ENCODE measurements at regions not wholly inside any gene's neighbourhood (a gene's known extent, or its start where the extent isn't known, plus 50 kb on each side); places are given as distances from the start of the nearest gene placed in this dataset.
"Not testable (repeated sequence)": the region's sequence is repeated elsewhere in the genome, so short reads cannot be mapped to it uniquely, and the experiment has no call there.

GRCh38 chr1:38776466-38777065 lies 83.0 kb downstream of the RRAGC start:
- H3K9ac ChIP-seq (ENCODE audit: low read depth, low read length), result no peak overlapping the region
- H3K4me1 ChIP-seq (ENCODE audit: control insufficient read depth, insufficient read depth, low read length), result no peaks in the 10 kb centered on the region
- H3K4me3 ChIP-seq (ENCODE audit: low read length), result no peak overlapping the region
- H3K9me3 ChIP-seq (replicated peaks; ENCODE audit: low read length), result no peaks in the 10 kb centered on the region
- peaks cover 11% of the 10 kb centered on the region for H3K27me3 ChIP-seq (ENCODE audit: control insufficient read depth, insufficient read depth, low read length)
- H3K4me2 ChIP-seq (ENCODE audit: low read length), result no peak overlapping the region
- H3K36me3 ChIP-seq (ENCODE audit: insufficient read depth, low read length), result no peaks in the 10 kb centered on the region

- Histone ChIP-seq H3K9me3 (replicated peaks; ENCODE audit: low read length) (no peaks in the 10 kb centered on the region), H3K4me2 (ENCODE audit: low read length) (no peak overlapping the region), H3K27me3 (ENCODE audit: control insufficient read depth, insufficient read depth, low read length) (peaks cover 8% of the 10 kb centered on the region)
These were observed 84.3 kb downstream of the RRAGC start for GRCh38 chr1:38775175-38775845.

GRCh38 chr1:38773483-38773882 lies 86.1 kb downstream of the RRAGC start:
- Histone ChIP-seq H3K9ac (ENCODE audit: low read depth, low read length) (no peak overlapping the region), H3K4me2 (ENCODE audit: low read length) (no peak overlapping the region), H3K9me3 (replicated peaks; ENCODE audit: low read length) (no peaks in the 10 kb centered on the region), H3K4me1 (ENCODE audit: control insufficient read depth, insufficient read depth, low read length) (no peaks in the 10 kb centered on the region), H3K36me3 (ENCODE audit: insufficient read depth, low read length) (no peaks in the 10 kb centered on the region), H3K4me3 (ENCODE audit: low read length) (no peak overlapping the region), H3K27me3 (ENCODE audit: control insufficient read depth, insufficient read depth, low read length) (peaks cover 6% of the 10 kb centered on the region)

More at GRCh38 chr1:38775175-38775845, 84.3 kb downstream of the RRAGC start:
- H3K9ac ChIP-seq (ENCODE audit: low read depth, low read length), result no peak overlapping the region
- no peaks in the 10 kb centered on the region for H3K36me3 ChIP-seq (ENCODE audit: insufficient read depth, low read length)
- H3K4me1 ChIP-seq (ENCODE audit: control insufficient read depth, insufficient read depth, low read length), result no peaks in the 10 kb centered on the region
- H3K4me3 ChIP-seq (ENCODE audit: low read length), result no peak overlapping the region

- Histone ChIP-seq H3K9me3 (replicated peaks; ENCODE audit: low read length) (no peaks in the 10 kb centered on the region), H3K27me3 (ENCODE audit: control insufficient read depth, insufficient read depth, low read length) (peaks cover under 1% of the 10 kb centered on the region), H3K4me1 (ENCODE audit: control insufficient read depth, insufficient read depth, low read length) (no peaks in the 10 kb centered on the region), H3K4me3 (ENCODE audit: low read length) (no peak overlapping the region), H3K36me3 (ENCODE audit: insufficient read depth, low read length) (no peaks in the 10 kb centered on the region), H3K4me2 (ENCODE audit: low read length) (no peak overlapping the region), H3K9ac (ENCODE audit: low read depth, low read length) (no peak overlapping the region)
These were observed 86.6 kb downstream of the RRAGC start for GRCh38 chr1:38772953-38773352.

GRCh38 chr1:38772026-38772425 lies 87.5 kb downstream of the RRAGC start:
- Histone ChIP-seq H3K27me3 (ENCODE audit: control insufficient read depth, insufficient read depth, low read length) (no peaks in the 10 kb centered on the region), H3K36me3 (ENCODE audit: insufficient read depth, low read length) (no peaks in the 10 kb centered on the region), H3K4me2 (ENCODE audit: low read length) (no peak overlapping the region), H3K4me1 (ENCODE audit: control insufficient read depth, insufficient read depth, low read length) (no peaks in the 10 kb centered on the region), H3K4me3 (ENCODE audit: low read length) (no peak overlapping the region), H3K9ac (ENCODE audit: low read depth, low read length) (no peak overlapping the region), H3K9me3 (replicated peaks; ENCODE audit: low read length) (no peaks in the 10 kb centered on the region)

DNA sequence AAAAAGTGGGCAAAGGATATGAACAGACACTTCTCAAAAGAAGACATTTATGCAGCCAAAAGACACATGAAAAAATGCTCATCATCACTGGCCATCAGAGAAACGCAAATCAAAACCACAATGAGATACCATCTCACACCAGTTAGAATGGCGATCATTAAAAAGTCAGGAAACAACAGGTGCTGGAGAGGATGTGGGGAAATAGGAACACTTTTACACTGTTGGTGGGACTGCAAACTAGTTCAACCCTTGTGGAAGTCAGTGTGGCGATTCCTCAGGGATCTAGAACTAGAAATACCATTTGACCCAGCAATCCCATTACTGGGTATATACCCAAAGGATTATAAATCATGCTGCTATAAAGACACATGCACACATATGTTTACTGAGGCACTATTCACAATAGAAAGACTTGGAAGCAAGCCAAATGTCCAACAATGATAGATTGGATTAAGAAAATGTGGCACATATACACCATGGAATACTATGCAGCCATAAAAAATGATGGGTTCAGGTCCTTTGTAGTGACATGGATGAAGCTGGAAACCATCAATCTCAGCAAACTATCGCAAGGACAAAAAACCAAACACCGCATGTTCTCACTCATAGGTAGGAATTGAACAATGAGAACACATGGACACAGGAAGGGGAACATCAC lies 88.9 kb downstream of the RRAGC start:
- H3K27me3 ChIP-seq (ENCODE audit: control insufficient read depth, insufficient read depth, low read length); H3K4me3 ChIP-seq (ENCODE audit: low read length); H3K9me3 ChIP-seq (replicated peaks; ENCODE audit: low read length); H3K4me2 ChIP-seq (ENCODE audit: low read length); H3K4me1 ChIP-seq (ENCODE audit: control insufficient read depth, insufficient read depth, low read length); H3K9ac ChIP-seq (ENCODE audit: low read depth, low read length); H3K36me3 ChIP-seq (ENCODE audit: insufficient read depth, low read length): not testable (repeated sequence)

DNA sequence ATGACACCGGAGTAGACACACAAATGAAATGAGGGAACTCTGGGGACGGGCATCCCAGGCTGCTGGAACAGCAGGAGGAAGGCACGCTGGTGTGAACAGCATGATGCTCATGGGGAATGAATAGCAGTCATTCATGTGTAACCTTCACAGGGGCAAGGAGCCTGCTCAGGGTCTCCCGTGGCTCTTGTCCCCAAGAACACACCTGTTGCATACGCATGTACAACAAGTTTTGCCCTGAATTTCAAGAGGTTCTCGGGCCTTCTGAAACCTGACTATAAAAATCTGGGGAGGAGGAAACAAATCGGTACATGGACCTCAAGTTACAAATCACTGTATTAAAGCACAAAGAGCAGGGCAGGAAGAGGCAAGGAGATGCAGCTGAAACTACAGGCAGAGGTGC lies 93.4 kb downstream of the RRAGC start:
- no peaks in the 10 kb centered on the region for H3K27me3 ChIP-seq (ENCODE audit: control insufficient read depth, insufficient read depth, low read length)
- H3K9ac ChIP-seq (ENCODE audit: low read depth, low read length), result no peak overlapping the region
- H3K36me3 ChIP-seq (ENCODE audit: insufficient read depth, low read length), result no peaks in the 10 kb centered on the region
- H3K4me3 ChIP-seq (ENCODE audit: low read length), result no peak overlapping the region
- H3K9me3 ChIP-seq (replicated peaks; ENCODE audit: low read length), result no peaks in the 10 kb centered on the region
- no peaks in the 10 kb centered on the region for H3K4me1 ChIP-seq (ENCODE audit: control insufficient read depth, insufficient read depth, low read length)
- H3K4me2 ChIP-seq (ENCODE audit: low read length), result no peak overlapping the region

- no peak overlapping the region for H3K4me2 ChIP-seq (ENCODE audit: low read length)
- no peak overlapping the region for H3K4me3 ChIP-seq (ENCODE audit: low read length)
- H3K4me1 ChIP-seq (ENCODE audit: control insufficient read depth, insufficient read depth, low read length), result no peaks in the 10 kb centered on the region
- no peaks in the 10 kb centered on the region for H3K9me3 ChIP-seq (replicated peaks; ENCODE audit: low read length)
- H3K36me3 ChIP-seq (ENCODE audit: insufficient read depth, low read length), result no peaks in the 10 kb centered on the region
- no peak overlapping the region for H3K9ac ChIP-seq (ENCODE audit: low read depth, low read length)
- H3K27me3 ChIP-seq (ENCODE audit: control insufficient read depth, insufficient read depth, low read length), result no peaks in the 10 kb centered on the region
These were observed 96.5 kb downstream of the RRAGC start for GRCh38 chr1:38763121-38763520.

DNA sequence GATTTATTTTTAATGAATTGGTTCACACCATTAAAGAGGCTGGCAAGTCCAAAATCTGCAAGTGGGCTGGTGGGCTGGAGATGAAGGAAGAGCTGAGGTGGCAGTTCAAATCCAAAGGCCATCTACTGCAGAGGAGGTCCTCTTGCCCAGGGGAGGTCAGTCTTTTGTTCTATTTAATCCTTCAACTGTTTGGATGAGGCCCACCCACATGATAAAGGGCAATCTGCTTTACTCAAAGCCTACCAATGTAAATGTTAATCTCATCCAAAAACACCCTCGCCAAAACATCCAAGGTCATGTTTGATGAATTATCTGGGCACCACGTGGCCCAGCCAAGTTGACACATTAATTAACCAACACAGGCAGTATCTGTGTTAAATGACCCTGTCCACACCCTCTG lies 99.0 kb downstream of the RRAGC start:
- H3K4me1 ChIP-seq (ENCODE audit: control insufficient read depth, insufficient read depth, low read length), result no peaks in the 10 kb centered on the region
- H3K36me3 ChIP-seq (ENCODE audit: insufficient read depth, low read length), result no peaks in the 10 kb centered on the region
- H3K9ac ChIP-seq (ENCODE audit: low read depth, low read length), result no peak overlapping the region
- H3K27me3 ChIP-seq (ENCODE audit: control insufficient read depth, insufficient read depth, low read length), result no peaks in the 10 kb centered on the region
- H3K4me2 ChIP-seq (ENCODE audit: low read length), result no peak overlapping the region
- H3K9me3 ChIP-seq (replicated peaks; ENCODE audit: low read length), result no peaks in the 10 kb centered on the region
- no peak overlapping the region for H3K4me3 ChIP-seq (ENCODE audit: low read length)

- no peaks in the 10 kb centered on the region for H3K4me1 ChIP-seq (ENCODE audit: control insufficient read depth, insufficient read depth, low read length)
- no peak overlapping the region for H3K4me3 ChIP-seq (ENCODE audit: low read length)
- no peaks in the 10 kb centered on the region for H3K36me3 ChIP-seq (ENCODE audit: insufficient read depth, low read length)
- H3K9ac ChIP-seq (ENCODE audit: low read depth, low read length), result no peak overlapping the region
- H3K4me2 ChIP-seq (ENCODE audit: low read length), result no peak overlapping the region
- no peaks in the 10 kb centered on the region for H3K27me3 ChIP-seq (ENCODE audit: control insufficient read depth, insufficient read depth, low read length)
- H3K9me3 ChIP-seq (replicated peaks; ENCODE audit: low read length), result no peaks in the 10 kb centered on the region
These were observed 100.8 kb downstream of the RRAGC start for GRCh38 chr1:38758820-38759219.

- no peaks in the 10 kb centered on the region for H3K36me3 ChIP-seq (ENCODE audit: insufficient read depth, low read length)
- no peak overlapping the region for H3K4me3 ChIP-seq (ENCODE audit: low read length)
- no peaks in the 10 kb centered on the region for H3K27me3 ChIP-seq (ENCODE audit: control insufficient read depth, insufficient read depth, low read length)
- no peak overlapping the region for H3K4me2 ChIP-seq (ENCODE audit: low read length)
- H3K4me1 ChIP-seq (ENCODE audit: control insufficient read depth, insufficient read depth, low read length), result no peaks in the 10 kb centered on the region
- H3K9me3 ChIP-seq (replicated peaks; ENCODE audit: low read length), result no peaks in the 10 kb centered on the region
- H3K9ac ChIP-seq (ENCODE audit: low read depth, low read length), result no peak overlapping the region
These were observed 112.5 kb downstream of the RRAGC start for GRCh38 chr1:38746941-38747600.
